NCI-H82 (cell line): ENCODE measurements at regions not wholly inside any gene's neighbourhood (a gene's known extent, or its start where the extent isn't known, plus 50 kb on each side); places are given as distances from the start of the nearest gene placed in this dataset.
"Not testable (repeated sequence)": the region's sequence is repeated elsewhere in the genome, so short reads cannot be mapped to it uniquely, and the experiment has no call there.

Source experiments
- DNase-seq: peaks from one replicate; lab custom pipeline; 2025; lab: John Stamatoyannopoulos, UW

DNA sequence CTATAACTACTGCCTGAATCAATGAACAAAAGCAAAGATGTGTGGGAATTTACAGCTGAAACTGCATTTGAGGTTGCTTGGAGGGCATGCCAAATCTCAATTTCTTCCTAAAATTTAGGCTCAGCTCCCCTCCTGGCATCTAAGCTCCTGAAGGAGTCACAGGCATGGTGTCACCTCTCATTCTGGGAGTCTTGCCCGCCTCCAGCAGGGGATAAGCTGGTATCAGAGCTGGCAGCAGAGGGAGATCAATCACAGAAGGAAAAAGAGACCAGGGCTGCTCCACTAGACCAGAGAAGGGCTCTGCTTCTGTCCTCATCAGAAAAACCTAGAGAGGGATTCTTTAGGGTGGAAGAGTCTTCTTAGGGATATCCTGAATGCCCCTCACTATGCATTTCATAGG lies 150.4 kb upstream of the SLC6A11 start:
- no peak for DNase-seq

DNA sequence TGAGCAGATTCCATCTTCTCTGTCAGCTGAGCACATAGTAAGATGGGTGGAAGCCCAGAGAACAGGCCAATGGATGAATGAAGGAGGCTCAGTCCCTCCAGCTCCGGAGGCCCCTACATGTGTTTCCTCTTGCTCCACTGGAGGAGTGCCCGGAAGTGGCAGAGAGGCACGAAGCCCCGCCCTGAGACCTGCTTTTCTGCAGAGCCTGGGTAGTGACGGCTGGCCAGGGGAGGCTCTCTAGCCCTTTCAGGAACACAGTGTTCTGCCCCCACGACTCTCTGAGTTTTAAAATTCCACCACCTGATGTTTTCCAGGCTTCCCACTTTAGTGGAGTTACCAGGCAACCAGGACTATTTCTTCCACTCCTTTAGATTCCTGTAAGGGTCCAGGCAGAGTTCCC lies 149.4 kb upstream of the SLC6A11 start:
- no peak for DNase-seq

DNA sequence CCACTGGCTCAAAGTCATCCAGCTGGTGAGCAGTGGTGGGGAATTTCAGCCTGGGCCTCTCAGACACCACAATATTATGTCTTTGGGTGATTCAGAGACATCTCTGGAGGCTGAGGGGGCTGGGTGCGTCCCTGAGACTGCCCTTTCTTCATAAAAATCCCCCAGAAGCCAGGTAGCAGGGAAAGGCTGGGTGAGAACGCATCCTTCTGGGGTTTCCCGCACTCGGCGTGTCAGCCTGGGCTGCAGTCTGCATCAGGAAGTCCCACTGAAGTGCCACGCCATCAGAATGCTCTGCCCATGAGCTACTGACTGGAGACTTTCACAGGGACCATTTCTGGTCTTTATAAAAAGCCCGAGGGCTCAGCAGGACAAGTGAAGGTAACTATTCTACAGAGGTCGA lies 148.8 kb upstream of the SLC6A11 start:
- no peak for DNase-seq

DNA sequence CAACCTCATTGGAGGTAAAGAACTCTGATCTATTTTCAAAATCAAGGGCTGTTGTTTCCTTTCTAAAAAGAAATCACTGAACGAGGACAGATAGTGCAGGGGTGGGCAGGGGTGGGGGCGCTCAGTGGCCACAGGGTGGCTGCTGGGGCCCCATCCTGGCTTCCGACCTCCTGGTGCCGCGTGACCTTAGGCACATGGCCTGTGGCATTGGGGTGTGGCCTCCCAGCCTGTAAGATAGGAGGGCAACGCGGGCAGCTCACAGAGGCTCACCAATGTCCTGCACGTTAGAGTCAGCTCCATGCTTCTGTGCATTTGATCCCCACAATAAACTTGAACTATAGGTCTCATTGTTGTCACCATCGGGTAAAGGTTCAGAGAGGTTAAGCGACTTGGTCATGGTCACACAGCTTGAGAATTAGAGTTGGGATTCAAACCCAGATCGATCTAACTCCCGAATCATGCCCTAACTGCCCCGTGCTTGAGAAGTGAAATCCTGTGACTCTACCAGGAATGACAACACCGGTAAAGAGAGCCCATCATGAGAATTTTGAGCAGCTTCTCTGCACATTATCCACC lies 148.0 kb upstream of the SLC6A11 start:
- DNase-seq, result no peak

DNA sequence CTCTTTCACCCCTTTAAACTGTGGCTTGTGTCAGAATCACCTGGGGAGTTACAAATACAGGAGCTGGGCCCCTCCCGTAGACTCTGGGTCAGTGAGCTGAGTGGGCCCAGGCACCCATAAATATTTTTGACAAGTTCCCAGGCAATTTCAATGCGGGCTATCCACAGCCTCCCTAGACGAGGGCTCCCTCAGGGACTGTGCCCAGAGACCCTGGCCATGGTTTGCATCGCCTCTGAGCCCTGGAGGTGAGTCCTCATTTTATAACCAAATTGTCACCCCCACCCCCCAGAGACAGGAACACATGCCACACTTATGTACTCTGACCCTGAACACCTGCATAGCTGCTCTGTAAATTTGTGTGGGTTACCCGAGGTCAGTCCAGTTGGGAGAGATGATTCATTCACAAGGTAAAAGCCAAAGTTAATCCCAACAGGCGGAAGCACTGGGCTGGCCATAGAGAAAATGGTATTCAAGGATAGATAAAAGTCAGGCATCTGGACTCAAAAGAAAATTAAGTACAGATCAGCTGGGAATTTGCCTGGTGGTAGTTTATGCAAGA lies 146.5 kb upstream of the SLC6A11 start:
- peak; percentile 12 for DNase-seq

DNA sequence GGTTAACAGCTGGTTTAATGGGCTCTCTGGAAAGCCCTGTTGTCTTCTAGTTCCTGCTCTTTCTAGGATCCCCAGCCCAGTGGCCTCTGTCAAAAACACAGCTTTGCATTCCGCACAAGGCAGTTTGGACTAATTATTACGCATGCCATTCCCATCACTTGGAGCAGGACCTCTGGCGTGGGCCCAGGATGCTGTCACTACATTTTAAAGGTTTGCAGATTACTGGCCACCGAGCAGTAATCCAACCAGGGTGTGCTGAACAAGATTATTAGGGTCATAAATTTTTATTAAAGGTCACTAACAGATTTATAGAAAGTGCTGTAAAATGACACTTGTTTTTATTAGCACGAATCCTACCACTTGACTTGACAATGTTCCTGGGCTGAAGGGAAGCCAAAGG lies 143.6 kb upstream of the SLC6A11 start:
- DNase-seq, result no peak

DNA sequence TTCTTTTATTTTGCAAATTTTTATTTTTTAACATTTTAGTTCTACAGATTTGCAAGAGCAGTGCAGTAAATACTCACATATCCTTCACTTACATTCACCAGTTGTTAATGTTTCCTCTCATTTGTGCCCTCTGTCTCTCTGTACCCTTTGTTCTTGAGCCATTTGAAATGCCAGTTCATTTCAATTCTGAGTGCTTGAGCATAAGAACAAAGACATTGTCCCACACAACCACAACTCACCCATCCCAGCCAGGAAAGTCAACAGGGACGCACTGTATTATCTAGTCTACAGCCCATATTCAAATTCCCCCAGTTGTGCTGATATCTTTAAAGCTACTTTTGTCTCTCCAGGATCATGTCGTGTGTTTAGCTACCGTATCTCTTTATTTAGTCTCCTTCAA lies 141.4 kb upstream of the SLC6A11 start:
- no peak for DNase-seq

DNA sequence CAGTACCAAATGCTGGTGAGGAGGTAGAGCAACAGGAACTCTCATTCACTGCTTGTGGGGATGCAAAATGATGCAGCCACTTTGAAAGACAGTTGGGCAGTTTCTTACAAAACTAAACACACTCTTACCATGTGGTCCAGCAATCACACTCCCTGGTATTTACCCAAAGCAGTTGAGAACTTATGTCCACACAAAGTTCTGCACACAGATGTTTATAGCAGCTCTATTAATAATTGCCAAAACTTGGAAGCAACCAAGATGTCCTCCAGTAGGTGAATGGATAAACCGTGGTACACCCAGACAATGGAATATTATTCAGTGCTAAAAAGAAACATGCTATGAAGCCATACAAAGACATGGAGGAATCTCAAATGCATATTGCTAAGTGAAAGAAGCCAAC lies 139.1 kb upstream of the SLC6A11 start:
- no peak for DNase-seq

DNA sequence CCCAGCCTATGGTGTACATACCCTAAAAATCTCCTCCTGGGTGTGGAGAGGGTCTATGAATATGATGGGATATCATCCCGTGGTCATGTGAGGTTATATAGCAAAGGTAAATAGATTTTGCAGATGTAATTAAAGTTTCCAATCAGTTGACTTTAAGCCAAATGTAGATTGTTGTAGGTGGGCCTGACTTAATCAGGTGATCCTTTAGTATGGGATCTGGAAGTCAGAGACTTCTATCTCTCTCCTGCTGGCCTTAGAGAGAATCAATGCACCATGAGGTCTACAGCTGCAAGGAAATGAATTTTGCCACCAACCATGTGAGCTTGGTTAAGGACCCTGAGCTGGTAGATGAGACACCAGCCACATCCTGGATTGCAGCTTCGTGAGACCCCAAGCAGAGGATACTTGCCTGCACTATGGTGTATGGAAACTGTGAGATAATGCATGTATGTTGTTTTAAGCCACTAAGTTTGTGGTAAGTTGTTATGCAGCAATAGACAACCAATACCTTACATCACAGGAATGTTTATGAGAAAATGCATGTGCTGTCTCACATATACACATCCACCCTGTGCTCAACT lies 137.1 kb upstream of the SLC6A11 start:
- DNase-seq, result no peak

DNA sequence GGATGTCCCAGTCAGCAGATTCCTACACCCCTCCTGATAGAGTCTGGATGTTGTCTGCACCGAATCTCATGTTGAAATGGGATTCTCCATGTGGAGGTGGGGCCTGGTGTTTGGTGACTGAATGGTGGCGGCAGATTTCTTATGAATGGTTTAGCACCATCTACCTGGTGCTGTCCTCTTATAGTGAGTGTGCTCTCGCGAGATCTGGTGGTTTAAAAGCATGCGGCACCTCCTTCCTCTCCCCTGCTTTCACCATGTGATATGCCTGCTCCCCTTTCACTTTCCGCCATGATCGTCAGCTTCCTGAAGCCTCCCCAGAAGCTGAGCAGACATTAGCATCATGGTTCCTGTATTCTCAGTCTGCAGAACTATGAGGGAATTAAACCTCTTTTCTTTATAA lies 135.2 kb upstream of the SLC6A11 start:
- DNase-seq, result no peak

DNA sequence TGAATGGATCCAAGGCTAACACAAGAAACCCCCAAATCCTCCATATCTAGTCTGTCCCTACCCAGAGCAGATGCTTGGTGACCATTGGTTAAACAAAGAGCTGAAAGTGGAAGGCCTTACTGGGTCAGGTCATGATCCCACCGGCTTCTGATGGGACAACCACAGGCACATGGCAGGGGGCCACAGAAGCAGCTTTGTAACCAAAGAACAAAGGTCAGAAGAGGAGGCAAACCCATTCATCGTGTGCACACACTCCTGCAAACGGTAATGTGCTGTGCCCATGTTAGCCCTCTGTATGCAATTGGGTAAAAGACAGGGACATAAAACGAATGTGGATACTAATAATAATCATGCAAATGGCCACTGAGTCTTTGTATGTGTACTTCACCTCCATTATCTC lies 133.3 kb upstream of the SLC6A11 start:
- DNase-seq, result no peak

DNA sequence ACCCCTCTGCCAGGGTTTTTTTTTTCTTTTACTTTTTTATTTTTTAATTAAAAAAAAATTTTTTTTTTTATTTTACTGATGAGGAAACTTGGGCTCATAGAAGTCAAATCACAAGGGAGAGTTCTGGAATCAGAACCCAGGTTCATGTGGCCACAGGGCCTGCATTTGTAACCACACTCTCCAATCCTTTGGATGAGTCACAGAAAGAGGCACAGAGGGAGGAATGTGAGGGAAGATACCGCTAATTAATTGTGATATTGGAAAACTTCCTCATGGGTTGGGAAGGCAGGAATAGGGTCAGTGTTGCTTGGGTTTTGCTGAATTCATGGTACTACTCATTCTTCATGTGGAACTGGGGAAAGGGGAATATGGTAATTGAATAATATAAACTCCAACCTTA lies 132.9 kb upstream of the SLC6A11 start:
- no peak for DNase-seq

DNA sequence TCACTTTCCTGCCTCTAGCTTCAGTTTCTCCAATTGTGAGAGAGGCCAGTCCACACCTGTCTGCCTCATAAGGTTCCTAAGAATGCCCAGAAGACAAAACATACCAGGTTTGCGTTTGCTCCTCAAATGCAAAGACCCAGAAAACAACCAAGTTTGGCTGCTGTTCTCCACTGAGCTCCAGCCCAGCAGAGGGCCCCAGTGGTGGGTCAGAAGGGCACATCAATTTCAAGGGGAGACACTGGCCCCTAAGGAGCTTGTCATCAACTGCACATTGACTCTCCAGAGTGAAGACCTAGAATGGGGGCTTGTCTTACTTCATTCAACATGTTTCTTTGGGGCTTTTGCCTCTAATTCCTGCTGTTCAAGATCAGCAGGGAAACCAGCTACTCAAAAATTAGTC lies 127.9 kb upstream of the SLC6A11 start:
- no peak for DNase-seq

DNA sequence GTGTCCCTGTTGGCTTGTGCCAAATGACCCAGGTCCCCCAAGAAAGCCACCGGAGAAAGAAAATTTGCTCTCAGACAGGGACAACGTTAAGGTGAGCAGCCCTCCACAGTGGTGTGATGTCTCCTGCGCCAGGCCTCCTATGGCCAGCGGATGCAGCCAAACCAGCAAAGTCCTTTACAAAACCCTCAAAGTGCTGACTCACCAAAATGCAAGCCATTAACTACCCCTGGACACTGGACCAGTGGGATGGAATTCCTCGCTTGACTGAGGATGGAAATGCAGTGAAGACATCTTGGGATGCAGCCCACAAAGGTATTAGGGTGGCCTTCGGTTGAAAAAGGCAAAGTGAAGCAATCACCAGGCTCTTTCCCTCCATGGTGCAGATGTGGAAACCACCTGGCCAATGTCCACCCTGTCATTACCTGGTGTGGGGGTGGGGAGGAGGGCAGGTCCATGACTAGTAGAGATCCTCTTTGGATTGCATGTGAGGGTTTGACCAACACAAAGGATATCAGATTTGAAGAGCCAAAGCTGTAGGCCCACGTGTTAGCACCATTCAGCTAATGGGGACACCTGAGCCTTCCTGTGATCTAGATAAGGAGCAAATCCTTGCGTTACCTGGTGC lies 127.4 kb upstream of the SLC6A11 start:
- DNase-seq, result no peak

DNA sequence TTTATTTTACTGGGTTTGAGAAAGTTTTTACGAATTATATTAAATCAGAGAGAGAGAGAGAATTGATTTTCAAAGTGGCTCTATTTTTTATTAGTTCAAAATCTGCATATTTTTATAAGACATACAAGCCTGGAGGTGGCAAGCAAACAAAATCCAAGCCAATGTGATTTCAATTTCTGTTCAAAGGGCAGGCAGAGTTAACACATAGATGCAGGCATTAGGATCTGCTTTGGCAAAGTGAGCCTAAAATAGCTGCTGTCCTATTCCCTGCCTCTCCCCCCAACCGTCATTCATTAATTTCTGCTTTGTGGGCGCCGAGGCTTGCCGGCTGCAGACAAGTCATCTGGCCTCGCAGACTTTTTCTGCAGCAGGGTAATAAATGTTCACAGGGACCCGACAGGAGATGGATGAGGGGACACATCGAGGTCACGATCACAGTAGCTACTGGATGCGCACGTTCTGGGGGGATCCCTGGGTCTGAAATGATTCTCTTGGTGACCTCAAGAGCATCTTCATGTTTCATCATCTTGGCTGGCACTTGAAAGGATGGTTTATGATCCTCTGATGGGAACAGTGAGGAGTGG lies 123.9 kb upstream of the SLC6A11 start:
- DNase-seq, result no peak

DNA sequence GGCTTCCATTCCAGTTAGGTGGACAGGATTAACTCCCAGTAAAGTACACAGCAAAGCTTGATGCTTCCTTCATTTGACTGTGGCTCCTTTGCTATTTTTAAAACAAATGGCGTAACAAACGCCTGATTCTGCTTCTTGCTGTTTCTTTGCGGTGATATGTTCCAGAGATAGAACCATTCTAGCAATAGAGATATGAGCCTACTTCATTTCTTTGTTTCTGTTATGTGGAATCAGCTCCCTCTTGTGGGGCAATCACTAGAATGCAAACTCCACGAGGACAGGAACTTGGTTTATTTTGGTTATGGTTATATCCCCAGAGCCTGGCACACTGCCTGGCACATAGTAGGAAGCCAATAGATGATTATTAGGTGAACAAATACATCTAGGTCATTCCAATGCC lies 122.6 kb upstream of the SLC6A11 start:
- DNase-seq, result no peak

DNA sequence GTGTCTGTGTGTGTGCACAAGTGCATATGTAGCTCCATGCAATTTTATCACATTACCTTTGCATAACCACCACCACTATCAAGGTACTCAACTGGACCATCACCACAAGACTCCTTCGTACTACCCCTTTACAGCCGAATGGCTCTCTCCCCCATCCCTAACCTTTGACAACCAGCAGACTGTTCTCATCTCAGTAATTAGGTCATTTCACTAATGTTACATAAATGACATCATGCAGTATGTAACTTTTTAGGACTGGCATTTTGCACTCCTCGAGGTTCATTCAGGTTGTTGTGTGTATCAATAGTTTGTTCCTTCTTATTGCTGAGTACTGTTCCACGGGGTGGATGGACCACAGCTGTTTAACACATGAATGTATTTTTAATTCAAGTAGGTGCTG lies 121.8 kb upstream of the SLC6A11 start:
- DNase-seq, result no peak

DNA sequence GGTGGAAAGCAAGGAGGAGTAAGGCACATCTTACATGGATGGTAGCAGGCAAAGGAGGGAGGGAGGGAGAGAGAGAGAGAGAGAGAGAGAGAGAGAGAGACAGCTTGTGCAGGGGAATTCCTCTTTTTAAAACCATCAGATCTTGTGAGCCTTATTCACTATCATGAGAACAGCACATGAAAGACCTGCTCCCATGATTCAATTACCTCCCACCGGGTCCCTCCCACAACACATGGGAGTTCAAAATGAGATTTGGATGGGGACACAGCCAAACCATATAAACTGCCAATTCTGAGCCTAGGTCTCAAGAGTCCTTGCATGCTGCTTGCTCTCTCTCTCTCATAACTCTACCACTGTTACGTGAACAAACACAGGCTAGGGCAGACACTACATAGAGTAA lies 120.8 kb upstream of the SLC6A11 start:
- not testable (repeated sequence) for DNase-seq

DNA sequence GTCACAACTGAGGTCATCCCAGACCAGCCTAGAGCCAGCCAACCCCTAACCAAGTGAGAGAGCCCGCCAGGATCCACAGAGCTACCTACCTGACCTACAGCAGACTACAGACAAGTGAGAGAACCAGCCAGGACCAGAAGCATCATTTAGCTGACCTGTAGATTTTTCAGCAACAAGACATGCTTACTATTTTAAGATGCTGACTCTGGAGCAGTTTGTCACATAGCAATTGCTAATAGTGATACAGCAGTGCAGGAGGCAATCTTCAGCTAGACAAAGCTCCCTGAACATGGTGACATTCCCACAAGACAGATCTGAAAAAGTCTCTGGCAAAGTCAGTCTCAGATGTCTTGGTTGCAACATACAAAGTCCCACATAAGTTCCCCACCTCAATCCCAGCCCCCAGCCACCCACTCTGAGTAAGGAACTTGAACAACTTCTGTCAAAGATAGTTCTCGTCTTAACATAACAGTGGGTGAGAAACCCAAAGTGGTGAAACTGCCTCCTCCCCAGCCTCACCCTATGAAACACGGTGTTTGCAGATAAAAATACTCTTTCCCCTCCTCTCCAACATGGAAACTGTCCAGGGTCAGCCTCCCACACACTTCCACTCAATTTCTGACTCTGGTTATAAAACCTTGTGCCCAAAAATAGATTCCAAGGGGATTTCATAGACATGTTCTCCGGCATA lies 120.3 kb upstream of the SLC6A11 start:
- DNase-seq, result no peak

DNA sequence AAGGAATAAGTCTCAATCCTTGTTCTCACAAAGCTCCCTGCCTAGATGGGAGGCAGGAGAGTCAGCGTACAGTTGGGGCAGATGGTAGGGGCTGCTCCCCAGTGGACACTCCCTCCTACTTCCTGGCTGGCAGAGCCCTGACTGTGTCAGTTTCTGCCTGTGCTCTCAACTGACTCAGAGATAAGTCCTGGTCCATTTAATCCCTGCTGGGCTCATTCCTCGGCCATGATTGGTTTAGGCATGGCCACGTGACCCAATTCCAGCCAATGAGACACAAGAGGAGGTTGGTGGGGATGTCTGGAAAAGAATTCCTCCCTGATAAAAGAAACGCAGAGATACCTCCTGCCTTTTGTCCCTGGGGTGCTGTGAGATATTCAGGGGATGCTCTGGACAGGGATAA lies 118.1 kb upstream of the SLC6A11 start:
- peak; percentile 96 for DNase-seq

DNA sequence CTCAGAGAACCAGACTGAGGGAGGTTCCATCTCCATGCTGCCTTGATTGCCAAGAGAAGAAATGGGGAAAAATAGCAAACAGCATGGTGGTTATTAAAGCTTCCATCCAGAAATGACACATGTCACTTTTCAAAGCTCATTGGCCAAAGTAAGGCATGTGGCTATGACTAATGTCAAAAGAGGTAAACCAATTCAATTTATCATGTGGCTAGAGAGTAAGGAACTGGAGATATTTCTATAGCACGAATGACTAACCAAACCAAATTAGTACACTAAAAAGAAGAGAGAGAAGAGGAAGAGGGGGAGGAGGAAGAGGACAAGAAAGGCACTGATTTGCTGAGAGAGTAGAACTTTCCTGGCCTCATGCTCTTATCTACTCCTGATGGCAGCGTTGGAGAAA lies 115.2 kb upstream of the SLC6A11 start:
- DNase-seq, result no peak

DNA sequence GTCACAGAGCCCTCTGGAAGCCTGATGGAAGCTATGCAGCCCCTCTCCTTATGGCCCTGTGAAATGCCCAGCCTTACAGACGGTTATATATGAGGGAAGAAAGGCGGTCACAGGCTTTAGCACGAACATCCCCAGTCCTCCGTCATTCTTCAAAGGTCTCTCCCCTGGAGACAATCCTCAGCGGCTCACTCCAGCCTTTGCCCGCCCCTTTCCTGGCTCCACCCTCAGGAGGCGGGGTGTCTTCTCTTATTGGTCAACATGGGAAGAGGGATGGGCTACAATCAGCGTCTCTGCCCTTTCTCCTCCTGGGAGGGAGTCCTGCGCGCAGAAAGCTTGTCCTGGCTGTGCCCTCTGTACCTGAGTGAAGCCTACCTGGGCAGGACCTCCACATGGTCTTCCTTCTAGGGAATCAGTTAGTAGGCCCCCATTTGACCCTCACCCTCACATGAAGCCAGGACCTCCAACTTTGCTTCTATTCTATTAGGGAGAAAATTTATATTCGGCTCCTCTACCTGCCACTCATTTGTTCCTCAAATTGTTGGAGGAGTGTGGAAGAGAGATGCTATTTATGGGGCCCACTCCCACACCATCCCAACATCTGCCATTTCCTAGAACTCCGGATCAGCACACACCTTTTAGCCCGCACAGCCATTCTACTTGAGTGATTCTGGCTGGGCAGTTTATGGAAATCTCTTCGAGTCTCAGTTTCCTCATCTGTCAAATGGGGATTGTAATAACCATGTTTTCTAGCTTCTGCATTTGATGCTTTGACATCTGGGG lies 112.9 kb upstream of the SLC6A11 start:
- peak; percentile 94 for DNase-seq
